GM06990 (cell line): ENCODE measurements at regions not wholly inside any gene's neighbourhood (a gene's known extent, or its start where the extent isn't known, plus 50 kb on each side); places are given as distances from the start of the nearest gene placed in this dataset.

ENCODE experiments used
- DNase-seq: peaks from one replicate; pipeline ENCODE4 v3.0.0-alpha.2; 2011; ENCODE audit not compliant: insufficient read length; ENCODE audit errors: extremely low read depth
- H3K27me3 ChIP-seq: replicated peaks from 2 replicates; pipeline ENCODE4 v1.6.0; 2011; ENCODE audit warnings: low read length; ENCODE audit not compliant: control insufficient read depth, insufficient read depth
- H3K36me3 ChIP-seq: 2 replicates; pipeline ENCODE4 v1.5.1; 2011; ENCODE audit warnings: low read length; ENCODE audit not compliant: control insufficient read depth, insufficient read depth
- H3K4me3 ChIP-seq: replicated peaks from 2 replicates; pipeline ENCODE4 v1.5.1; 2011; ENCODE audit warnings: low read depth, mild to moderate bottlenecking, control low read depth, low read length
- CTCF ChIP-seq: IDR thresholded peaks from 2 replicates; pipeline ENCODE4 v1.5.1; 2011; ENCODE audit warnings: low read length, control low read depth, mild to moderate bottlenecking, inconsistent platforms; ENCODE audit not compliant: insufficient read depth, poor library complexity, severe bottlenecking

DNA sequence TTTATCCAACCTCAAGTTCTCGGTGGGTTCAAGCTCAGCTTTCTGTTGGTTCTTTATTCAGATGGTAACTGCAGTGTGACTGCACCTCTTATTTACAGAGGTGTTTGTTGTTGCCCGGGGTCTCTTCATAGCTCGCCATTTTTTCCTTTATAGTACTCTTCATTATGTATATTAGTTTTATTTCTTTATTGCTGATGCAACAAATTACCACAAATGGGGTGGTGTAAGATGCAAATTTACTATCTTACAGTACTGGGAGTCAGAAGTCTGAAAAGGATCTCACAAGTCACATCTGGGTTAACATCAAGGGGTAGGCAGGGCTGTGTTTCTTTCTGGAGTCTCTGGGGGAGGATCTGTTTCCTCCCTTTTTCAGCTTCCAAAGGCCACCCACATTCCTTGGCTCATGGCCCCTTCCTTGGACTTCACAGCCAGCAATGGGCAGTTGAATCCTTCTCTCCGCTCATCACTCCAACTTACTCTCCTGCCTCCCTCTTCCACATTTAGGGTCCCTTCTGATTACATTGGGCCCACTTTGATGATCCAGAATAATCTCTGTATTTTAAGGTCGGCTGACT lies 241.2 kb downstream of the HAPSTR1 start:
- peaks cover 1% of the 10 kb centered on the region; the same call in 1 of the 2 replicates for H3K27me3 ChIP-seq
- no peak for TF ChIP-seq CTCF
- H3K4me3 ChIP-seq = no peak overlapping the region
- no peaks in the 10 kb centered on the region for H3K36me3 ChIP-seq
- DNase-seq = no peak

- DNase-seq = no peak
- Histone ChIP-seq H3K4me3 (no peak overlapping the region), H3K36me3 (no peaks in the 10 kb centered on the region), H3K27me3 (peaks cover 1% of the 10 kb centered on the region; the same call in 1 of the 2 replicates)
- TF ChIP-seq CTCF = no peak
These were observed 242.0 kb downstream of the HAPSTR1 start for GRCh38 chr16:9333469-9333868.

- H3K36me3 ChIP-seq = no peaks in the 10 kb centered on the region
- no peak for DNase-seq
- H3K27me3 ChIP-seq = peaks cover 1% of the 10 kb centered on the region; the same call in 1 of the 2 replicates
- H3K4me3 ChIP-seq = no peak overlapping the region
- TF ChIP-seq CTCF = no peak
These were observed 242.7 kb downstream of the HAPSTR1 start for GRCh38 chr16:9334103-9334502.

DNA sequence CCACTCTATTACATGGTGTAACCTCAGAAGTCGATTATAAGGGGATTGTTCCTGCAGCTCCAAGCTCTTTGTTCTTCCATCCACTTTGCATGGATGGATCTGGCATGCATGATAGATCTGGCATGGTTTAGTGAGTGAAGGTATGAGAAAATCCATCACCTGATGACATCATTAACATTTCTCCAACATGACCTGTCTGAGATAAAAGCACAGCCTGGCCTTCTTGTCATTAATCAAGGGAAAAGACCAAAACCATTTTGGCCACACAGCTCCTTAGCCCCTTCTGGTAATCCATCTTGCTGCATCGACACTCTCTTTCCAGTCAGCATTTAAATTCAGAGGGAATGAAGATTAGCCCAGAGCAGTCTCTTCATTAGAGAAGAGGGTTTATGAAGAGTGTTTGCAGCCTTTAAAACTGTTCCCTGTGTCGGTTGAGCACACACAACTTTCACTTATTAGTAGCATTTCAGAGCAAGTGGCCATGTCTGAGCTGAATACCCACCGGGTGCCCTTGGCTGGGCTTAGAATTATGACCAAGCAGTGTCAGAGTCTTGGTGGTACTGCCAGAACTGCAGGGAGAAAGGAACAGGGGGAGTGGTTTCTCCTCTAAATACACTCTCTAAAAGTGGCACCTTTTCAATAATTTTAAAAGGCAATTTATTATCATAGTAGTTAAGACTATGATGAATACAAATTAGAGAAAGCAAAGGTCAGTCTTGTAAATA lies 246.0 kb downstream of the HAPSTR1 start:
- Histone ChIP-seq H3K4me3 (no peak overlapping the region), H3K27me3 (no peaks in the 10 kb centered on the region; the same call in 1 of the 2 replicates), H3K36me3 (no peaks in the 10 kb centered on the region)
- no peak for TF ChIP-seq CTCF
- DNase-seq = no peak

DNA sequence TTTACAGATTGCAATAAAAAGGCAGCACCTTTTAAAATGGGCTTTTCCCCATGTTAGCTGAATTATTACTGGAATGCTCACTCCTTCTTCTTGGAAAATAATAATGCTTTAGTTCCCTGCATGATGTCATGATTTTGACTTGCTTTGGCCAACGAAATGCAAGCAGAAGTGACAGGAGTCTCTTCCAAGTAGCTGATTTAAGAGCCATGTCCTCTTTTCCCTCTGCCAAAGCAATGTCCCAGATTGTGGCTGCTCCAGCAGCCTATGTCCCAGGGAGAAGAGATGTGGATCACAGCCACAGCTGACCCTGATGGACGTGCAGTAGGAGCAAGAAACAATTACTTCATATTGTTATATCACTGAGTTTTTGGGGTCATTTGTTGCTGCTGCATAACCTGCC lies 246.6 kb downstream of the HAPSTR1 start:
- H3K36me3 ChIP-seq = no peaks in the 10 kb centered on the region
- TF ChIP-seq CTCF = no peak
- H3K27me3 ChIP-seq = no peaks in the 10 kb centered on the region; the same call in 1 of the 2 replicates
- DNase-seq = no peak
- H3K4me3 ChIP-seq = no peak overlapping the region
